Left kidney (tissue), 1 donor: ENCODE measurements at regions not wholly inside any gene's neighbourhood (a gene's known extent, or its start where the extent isn't known, plus 50 kb on each side); places are given as distances from the start of the nearest gene placed in this dataset.

Experiments used
- DNase-seq: peaks from one replicate; pipeline ENCODE4 v3.0.0-alpha.2; 2013

- DNase-seq: no peak
Observed at GRCh38 chr5:68431186-68431585, 215.6 kb downstream of the PIK3R1 start.

- DNase-seq: no peak
Observed at GRCh38 chr5:68431601-68432337, 216.2 kb downstream of the PIK3R1 start.

GRCh38 chr5:68432682-68433081, 217.1 kb downstream of the PIK3R1 start:
- DNase-seq: no peak

- DNase-seq: no peak
Observed at GRCh38 chr5:68433526-68433922, 218.0 kb downstream of the PIK3R1 start.

GRCh38 chr5:68433923-68434879, 218.6 kb downstream of the PIK3R1 start:
- DNase-seq: peak; percentile 30

- no peak for DNase-seq
Observed at GRCh38 chr5:68435611-68436010, 220.1 kb downstream of the PIK3R1 start.

- DNase-seq: no peak
Observed at GRCh38 chr5:68436686-68437520, 221.3 kb downstream of the PIK3R1 start.

- no peak for DNase-seq
Observed at GRCh38 chr5:68438876-68439275, 223.3 kb downstream of the PIK3R1 start.

- DNase-seq: no peak
Observed at GRCh38 chr5:68440245-68440644, 224.7 kb downstream of the PIK3R1 start.

GRCh38 chr5:68440651-68441050, 225.1 kb downstream of the PIK3R1 start:
- DNase-seq: no peak

GRCh38 chr5:68441309-68442073, 225.9 kb downstream of the PIK3R1 start:
- DNase-seq: no peak

- no peak for DNase-seq
Observed at GRCh38 chr5:68443091-68443490, 227.5 kb downstream of the PIK3R1 start.

- no peak for DNase-seq
Observed at GRCh38 chr5:68444048-68444447, 228.5 kb downstream of the PIK3R1 start.

GRCh38 chr5:68444833-68445232, 229.3 kb downstream of the PIK3R1 start:
- no peak for DNase-seq

GRCh38 chr5:68445257-68446069, 229.9 kb downstream of the PIK3R1 start:
- no peak for DNase-seq

GRCh38 chr5:68446070-68446357, 230.5 kb downstream of the PIK3R1 start:
- DNase-seq: no peak

- no peak for DNase-seq
Observed at GRCh38 chr5:68446487-68446894, 230.9 kb downstream of the PIK3R1 start.

GRCh38 chr5:68447136-68447929, 231.8 kb downstream of the PIK3R1 start:
- peak; percentile 46 for DNase-seq

- DNase-seq: no peak
Observed at GRCh38 chr5:68449380-68449779, 233.8 kb downstream of the PIK3R1 start.
